GM19351 (cell line): ENCODE measurements at regions not wholly inside any gene's neighbourhood (a gene's known extent, or its start where the extent isn't known, plus 50 kb on each side); places are given as distances from the start of the nearest gene placed in this dataset.
A peak's percentile ranks its signal among the peaks of the same experiment; 100 is the strongest.

Experiments
- ATAC-seq: cut with Tn5 transposase; IDR thresholded peaks from one replicate; pipeline ENCODE4 v1.9.1; 2021; ENCODE audit warnings: mild to moderate bottlenecking, moderate library complexity; ENCODE audit not compliant: unreplicated experiment

GRCh38 chr15:35722501-35722900 is 176.5 kb upstream of the DPH6 start:
- no peak for ATAC-seq

DNA sequence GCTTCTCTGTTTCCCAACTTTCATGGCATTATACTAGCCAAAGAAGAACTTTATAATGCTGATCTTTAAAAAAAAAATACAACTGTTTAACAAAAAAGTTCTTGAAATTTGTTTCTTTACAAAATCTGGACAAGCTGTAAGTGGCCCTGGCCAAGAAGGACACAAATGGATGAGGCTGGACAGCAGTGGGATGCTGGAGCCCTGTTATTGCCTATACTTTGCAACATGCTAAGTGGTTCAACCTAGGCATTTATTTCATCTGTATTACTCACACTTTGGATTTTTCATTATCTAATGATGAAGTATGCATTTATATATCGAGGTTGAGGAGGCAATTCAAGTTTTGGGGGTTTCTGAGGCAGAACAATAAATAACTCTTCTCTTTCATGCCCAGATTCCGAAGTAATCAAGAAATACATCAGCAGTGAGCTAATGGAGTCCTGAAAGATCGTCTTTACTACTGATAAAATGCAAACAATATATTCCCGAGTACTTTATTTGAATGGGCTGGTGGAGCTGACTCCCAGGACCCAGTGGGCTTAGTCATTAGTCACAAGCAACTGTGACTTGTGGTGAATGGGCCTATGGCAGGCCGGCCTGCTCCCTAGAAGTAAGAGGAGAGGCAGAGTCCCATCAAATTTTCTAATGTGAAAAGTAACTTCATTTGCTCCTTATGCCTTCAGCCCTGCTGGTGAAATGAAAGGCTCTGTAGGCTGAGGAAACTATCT is 177.3 kb upstream of the DPH6 start:
- ATAC-seq, result no peak

DNA sequence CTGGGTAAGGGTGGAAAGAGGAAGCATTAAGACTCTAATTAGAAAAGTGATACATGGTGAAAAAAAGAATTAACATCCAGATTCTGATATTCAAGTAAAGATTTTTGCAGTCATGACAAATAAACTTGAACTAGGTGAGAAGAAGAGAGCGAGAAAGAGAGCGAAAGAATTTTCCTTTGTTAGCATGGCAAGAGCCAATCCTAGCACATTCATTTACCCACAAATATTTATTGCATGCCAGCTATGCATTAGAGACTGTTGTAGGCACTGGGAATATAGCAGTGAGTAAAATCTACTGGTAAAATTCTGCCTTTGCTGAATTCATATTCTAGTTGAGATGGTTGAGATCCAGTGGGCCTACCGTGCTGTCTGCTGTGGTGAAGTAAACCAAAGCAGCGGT is 177.9 kb upstream of the DPH6 start:
- no peak for ATAC-seq

GRCh38 chr15:35724626-35725025 is 178.7 kb upstream of the DPH6 start:
- no peak for ATAC-seq

GRCh38 chr15:35725353-35725752 is 179.4 kb upstream of the DPH6 start:
- no peak for ATAC-seq

DNA sequence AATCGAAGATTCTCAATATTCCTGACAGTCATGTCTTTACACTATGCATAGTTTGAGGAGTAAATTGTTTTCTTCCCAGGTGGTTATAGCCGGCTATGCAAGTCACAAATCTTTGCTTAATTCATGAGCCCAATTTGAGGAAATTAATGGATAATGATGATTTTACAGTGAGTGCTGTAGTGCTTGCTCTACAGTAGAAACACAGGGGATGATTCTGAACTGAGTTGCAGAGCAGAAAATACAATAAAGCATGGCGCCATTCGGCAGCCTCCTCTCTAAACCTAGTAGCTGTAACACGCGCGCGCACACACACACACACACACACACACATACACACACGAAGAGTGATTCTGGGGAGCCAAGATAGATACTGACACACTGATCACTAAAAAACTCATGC is 181.7 kb upstream of the DPH6 start:
- no peak for ATAC-seq

DNA sequence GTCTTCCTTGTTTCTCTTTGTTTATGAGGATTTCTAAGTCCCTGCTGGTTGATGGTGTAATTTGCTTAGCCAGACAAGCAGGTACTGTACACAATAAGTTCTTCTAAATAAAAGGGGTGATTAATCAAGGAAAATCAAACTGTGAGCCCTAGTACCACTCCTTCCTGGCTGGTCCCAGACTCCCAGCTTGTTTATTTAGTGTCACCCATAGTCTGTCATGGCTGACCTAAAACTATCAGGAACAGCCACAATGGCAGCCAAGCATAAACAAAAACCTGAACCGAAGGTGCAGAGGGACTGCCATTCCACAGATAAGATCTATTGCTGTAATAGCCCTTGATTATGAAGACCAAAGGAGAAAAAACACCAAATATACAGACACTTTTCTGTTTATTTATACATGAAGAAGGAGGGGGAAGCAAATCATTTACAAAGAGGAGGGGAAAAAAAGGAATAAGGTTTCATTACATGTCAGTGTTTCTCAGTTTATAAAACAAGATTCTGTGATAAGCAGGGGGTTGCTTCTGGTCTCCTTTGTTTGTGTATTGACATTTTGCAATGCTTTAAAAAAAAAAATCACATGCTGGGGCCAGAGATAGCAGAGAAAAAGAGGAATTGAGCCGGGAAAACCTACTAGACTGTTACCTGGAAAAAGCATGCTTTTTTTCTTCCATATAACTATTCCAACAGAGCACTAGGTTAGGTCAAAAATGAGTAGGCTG is 182.4 kb upstream of the DPH6 start:
- ATAC-seq, result no peak

DNA sequence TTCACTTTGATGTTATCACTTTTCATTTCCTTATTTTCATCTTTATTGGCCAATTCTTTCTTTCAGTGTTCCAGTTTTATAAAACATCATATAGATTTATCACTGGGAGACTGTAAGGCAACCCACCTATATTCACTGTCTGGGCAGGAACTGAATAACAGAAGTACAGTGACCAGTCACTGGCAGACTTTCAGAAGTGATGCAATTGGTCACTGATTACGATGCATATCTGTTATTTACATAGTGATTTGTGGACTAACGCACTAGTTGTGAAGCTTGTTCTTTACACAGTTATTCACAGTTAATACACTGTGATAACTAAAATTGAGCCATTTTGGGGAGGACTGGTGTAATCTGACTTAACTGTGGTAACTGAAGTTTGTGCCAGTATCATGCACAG is 190.2 kb upstream of the DPH6 start:
- ATAC-seq, result no peak

- no peak for ATAC-seq
Measured at GRCh38 chr15:35737441-35737840, 191.5 kb upstream of the DPH6 start.

DNA sequence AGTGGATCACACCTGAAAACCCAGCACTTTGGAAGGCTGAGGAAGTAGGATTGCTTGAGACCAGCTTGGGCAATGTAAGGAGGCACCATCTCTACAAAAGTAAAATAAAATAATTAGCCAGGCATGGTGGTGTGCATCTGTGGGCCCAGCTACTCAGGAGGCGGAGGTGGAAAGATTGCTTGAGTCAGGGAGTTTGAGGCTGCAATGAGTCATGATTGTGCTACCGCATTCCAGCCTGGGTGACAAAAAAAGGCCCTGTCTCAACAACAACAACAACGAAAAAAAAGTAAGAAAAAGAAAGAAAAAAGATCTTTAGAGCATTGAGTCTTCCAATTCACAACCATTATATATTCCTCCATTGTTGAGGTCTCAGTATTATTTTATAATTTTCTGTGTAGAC is 192.4 kb upstream of the DPH6 start:
- ATAC-seq, result no peak

DNA sequence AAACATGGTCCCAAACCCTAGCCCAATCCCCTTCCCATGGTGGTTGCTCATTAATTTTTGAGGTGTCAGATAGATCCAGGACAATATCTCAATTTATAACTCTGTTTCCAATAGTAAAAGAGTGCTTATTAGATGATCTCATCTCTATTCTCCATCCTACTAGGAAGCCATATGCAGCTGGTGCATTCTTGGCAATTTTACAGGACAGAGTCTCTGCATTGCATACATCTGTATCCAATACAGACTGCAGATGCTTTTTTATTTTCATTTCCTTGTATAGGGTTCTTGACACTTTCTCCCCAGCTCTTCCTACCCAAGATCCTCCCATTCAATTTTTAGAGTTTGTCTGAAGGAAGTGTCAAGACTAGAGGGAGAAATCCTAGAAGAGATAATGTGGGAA is 194.8 kb upstream of the DPH6 start:
- ATAC-seq, result no peak

GRCh38 chr15:35741395-35741794 is 195.4 kb upstream of the DPH6 start:
- ATAC-seq, result no peak

- ATAC-seq, result no peak
Measured at GRCh38 chr15:35741881-35742280, 195.9 kb upstream of the DPH6 start.

GRCh38 chr15:35743321-35743720 is 197.4 kb upstream of the DPH6 start:
- ATAC-seq, result no peak

DNA sequence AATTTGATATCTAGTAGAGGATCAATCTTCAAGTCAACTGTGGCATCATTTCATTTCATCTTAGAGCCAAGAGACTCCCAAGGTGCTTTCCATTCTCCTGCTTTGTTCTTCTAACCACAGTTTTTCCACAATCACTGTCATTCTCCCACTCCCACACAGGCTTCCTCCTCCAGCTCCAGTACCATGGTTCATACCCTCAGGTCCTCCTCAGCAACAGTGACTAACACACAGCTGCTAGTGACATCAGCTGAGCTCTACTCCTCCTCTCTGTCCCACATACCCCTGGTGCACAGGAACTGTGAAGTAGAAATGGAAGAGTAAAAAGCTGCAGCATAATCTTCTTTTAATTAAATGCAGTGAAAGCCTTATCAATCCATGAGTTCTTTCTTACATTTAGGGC is 200.2 kb upstream of the DPH6 start:
- ATAC-seq, result no peak

DNA sequence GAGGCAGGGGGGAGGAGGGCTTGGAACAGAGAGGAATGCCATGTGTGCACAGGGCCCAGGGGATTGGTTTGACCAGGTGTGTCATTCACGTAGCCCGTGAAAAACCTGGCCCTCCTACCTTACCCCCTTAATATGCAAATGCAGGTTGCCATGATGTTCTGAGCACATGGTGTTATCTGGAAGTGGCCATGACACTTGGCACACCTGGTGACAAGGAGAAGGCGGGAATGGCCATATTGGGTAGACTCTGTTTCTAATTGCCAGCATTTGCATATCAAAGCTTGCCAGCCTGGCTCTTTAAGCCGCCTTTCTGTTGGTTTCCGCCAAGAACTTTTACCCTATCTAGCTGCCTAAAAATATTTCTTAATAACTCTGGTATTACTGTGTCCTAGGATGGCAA is 202.1 kb upstream of the DPH6 start:
- no peak for ATAC-seq

- no peak for ATAC-seq
Measured at GRCh38 chr15:35750051-35750450, 204.1 kb upstream of the DPH6 start.

DNA sequence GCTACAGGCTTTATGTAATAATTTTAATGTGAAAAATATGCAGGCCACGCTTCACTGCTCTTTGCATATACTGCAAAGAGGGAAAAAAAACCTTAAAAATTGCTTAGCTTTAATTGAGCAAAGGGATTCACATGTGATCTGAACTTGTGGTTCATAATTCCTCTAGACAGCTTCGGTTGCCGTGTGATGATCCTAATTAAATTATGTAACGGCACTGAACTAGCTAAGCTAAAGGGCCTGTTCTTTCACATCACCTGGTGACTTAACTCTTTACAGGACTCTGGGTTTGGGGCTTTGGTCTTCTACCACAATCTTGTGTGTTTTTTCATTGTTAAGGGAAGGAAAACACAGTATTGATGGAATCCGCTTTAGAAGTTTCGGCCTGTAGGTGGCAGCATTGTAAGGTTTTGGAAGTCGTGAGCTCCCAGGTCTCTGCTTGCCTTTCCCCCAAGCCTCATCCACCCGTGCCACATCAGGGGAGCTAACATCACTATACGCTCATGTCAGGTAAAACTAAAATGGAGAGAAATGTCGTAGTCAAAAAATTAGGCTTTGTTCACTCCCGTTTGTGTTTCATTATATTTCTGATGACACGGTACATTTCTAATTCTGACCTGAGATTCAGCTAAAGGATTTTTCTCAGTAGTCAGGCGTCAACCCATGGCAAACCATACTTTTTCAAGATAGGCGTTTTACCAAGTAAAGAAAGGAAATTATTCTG is 205.6 kb upstream of the DPH6 start:
- peak; percentile 87 for ATAC-seq

GRCh38 chr15:35752134-35752466 is 206.1 kb upstream of the DPH6 start:
- ATAC-seq, result no peak

DNA sequence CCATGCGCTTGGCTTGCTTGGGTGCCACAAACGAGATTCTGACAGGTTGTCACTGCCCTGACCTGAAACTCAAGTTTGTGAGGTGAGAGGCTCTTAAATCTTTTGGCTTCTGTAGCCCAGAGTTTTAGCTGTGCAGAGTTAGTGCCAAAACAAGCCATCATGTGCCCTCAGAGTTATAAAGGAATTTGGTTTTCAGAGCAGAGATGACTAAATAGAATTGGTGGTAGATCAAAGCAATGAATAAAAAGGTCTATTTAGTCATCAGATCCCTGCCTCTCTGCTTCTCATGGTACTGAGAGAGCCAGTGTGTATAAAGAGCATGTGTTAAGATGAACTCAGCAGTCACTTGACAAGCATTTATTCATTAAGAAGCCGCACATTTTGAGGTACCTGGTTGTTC is 207.5 kb upstream of the DPH6 start:
- no peak for ATAC-seq

GRCh38 chr15:35755237-35755802 is 209.4 kb upstream of the DPH6 start:
- no peak for ATAC-seq

DNA sequence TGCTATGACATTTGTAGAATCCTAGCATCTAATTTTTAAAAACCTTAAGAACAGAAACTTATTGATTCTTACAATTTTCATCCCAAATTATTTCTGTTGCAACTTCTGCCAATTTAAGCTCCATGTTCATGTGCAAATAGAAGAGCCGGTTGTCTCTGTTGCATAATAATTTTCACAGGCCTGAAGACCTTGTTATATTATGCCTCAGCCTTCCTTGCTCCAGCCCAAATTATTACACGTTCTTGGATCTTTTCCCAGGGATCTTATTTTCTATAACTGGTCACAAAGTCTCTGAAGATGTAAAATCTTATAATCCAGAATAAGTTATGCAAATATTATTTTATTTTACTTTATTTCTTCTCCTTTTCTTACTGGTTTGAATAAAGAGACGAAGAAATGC is 210.7 kb upstream of the DPH6 start:
- ATAC-seq, result no peak
